Neural cell (in vitro differentiated cells): ENCODE measurements at regions not wholly inside any gene's neighbourhood (a gene's known extent, or its start where the extent isn't known, plus 50 kb on each side); places are given as distances from the start of the nearest gene placed in this dataset.
"Not testable (repeated sequence)": the region's sequence is repeated elsewhere in the genome, so short reads cannot be mapped to it uniquely, and the experiment has no call there.

Experiments
- H2AFZ ChIP-seq: fragments of 200-600, 300-800 bp; sonication (generic), shearing (Covaris generic); 2 replicates; pipeline ENCODE4 v1.6.0; 2014; ENCODE audit warnings: low read depth, mild to moderate bottlenecking, antibody characterized with exemption, low read length, moderate library complexity
- H3F3A ChIP-seq: fragments of 200-600 bp; shearing (Covaris generic); 2 replicates; pipeline ENCODE4 v1.6.1; 2016; ENCODE audit warnings: mild to moderate bottlenecking, moderate library complexity, mixed read lengths, antibody characterized with exemption, low read length; ENCODE audit not compliant: insufficient read depth, poor library complexity, severe bottlenecking
- H3K27ac ChIP-seq: fragments of 200-600, 300-800 bp; sonication (generic), shearing (Covaris generic); 2 replicates; pipeline ENCODE4 v1.5.1; 2014; ENCODE audit warnings: mild to moderate bottlenecking, low read length, moderate library complexity
- H3K27me3 ChIP-seq: fragments of 300-800, 200-600 bp; sonication (generic), shearing (Covaris generic); 2 replicates; pipeline ENCODE4 v1.6.0; 2014; ENCODE audit warnings: mild to moderate bottlenecking, low read depth, low read length, moderate library complexity; ENCODE audit not compliant: insufficient read depth
- H3K36me3 ChIP-seq: fragments of 300-800, 200-600 bp; sonication (generic), shearing (Covaris generic); 2 replicates; pipeline ENCODE4 v1.5.1; 2014; ENCODE audit warnings: mild to moderate bottlenecking, antibody characterized with exemption, low read length, moderate library complexity; ENCODE audit not compliant: insufficient read depth
- H3K4me2 ChIP-seq: fragments of 300-800, 200-600 bp; sonication (generic), shearing (Covaris generic); 2 replicates; pipeline ENCODE4 v1.6.0; 2014; ENCODE audit warnings: mild to moderate bottlenecking, low read length
- H3K4me3 ChIP-seq: fragments of 300-800, 200-600 bp; sonication (generic), shearing (Covaris generic); 2 replicates; pipeline ENCODE4 v1.5.1; 2014; ENCODE audit warnings: mild to moderate bottlenecking, low read length, moderate library complexity
- H3K79me2 ChIP-seq: fragments of 200-600 bp; shearing (Covaris generic); replicated peaks from 2 replicates; pipeline ENCODE4 v1.6.0; 2014; ENCODE audit warnings: mild to moderate bottlenecking, low read length, moderate library complexity; ENCODE audit not compliant: insufficient read depth
- H3K9ac ChIP-seq: fragments of 300-800, 200-600 bp; sonication (generic), shearing (Covaris generic); 2 replicates; pipeline ENCODE4 v1.6.1; 2016; ENCODE audit warnings: mild to moderate bottlenecking, low read length, mixed read lengths
- H3K9me2 ChIP-seq: fragments of 200-600 bp; shearing (Covaris generic); 2 replicates; pipeline ENCODE4 v1.6.1; 2016; ENCODE audit warnings: mild to moderate bottlenecking, low read length, mixed read lengths; ENCODE audit not compliant: insufficient read depth
- H3K9me3 ChIP-seq: fragments of 200-600, 300-800 bp; sonication (generic), shearing (Covaris generic); 2 replicates; pipeline ENCODE4 v1.6.1; 2016; ENCODE audit warnings: mild to moderate bottlenecking, mixed run types, low read length, moderate library complexity, mixed read lengths
- H4K20me1 ChIP-seq: fragments of 200-600 bp; shearing (Covaris generic); 2 replicates; pipeline ENCODE4 v1.6.1; 2016; ENCODE audit warnings: mild to moderate bottlenecking, mixed run types; ENCODE audit not compliant: insufficient read depth
- EP300 ChIP-seq: fragments of 450-650 bp; conservative IDR thresholded peaks from 2 replicates; pipeline ENCODE4 v1.6.1; 2014; ENCODE audit warnings: antibody characterized with exemption, mild to moderate bottlenecking, moderate library complexity; ENCODE audit not compliant: poor library complexity, severe bottlenecking
- EZH2 ChIP-seq: fragments of 200-600, 300-800 bp; shearing (Covaris generic), sonication (generic); IDR thresholded peaks from 2 replicates; pipeline ENCODE4 v1.6.1; 2014; ENCODE audit warnings: antibody characterized with exemption, low read length, borderline replicate concordance, mild to moderate bottlenecking; ENCODE audit not compliant: insufficient read depth, poor library complexity, severe bottlenecking
- MXI1 ChIP-seq: fragments of 450-650 bp; conservative IDR thresholded peaks from 2 replicates; pipeline ENCODE4 v1.6.1; 2014; ENCODE audit warnings: antibody characterized with exemption, mild to moderate bottlenecking; ENCODE audit not compliant: poor library complexity, severe bottlenecking
- POLR2AphosphoS5 ChIP-seq: IDR thresholded peaks from 2 replicates; pipeline ENCODE4 v1.6.1; 2012
- RAD21 ChIP-seq: fragments of 450-650 bp; conservative IDR thresholded peaks from 2 replicates; pipeline ENCODE4 v1.6.1; 2014; ENCODE audit warnings: antibody characterized with exemption, mild to moderate bottlenecking, moderate library complexity
- SMC3 ChIP-seq: fragments of 450-650 bp; conservative IDR thresholded peaks from 2 replicates; pipeline ENCODE4 v1.6.1; 2014; ENCODE audit warnings: antibody characterized with exemption, mild to moderate bottlenecking, moderate library complexity; ENCODE audit not compliant: poor library complexity
- TAF1 ChIP-seq: IDR thresholded peaks from 2 replicates; pipeline ENCODE4 v1.6.1; 2012; ENCODE audit warnings: low read depth
- TF ChIP-seq, protein P1 (sequence below): fragments of 450-650 bp; IDR thresholded peaks from 2 replicates; pipeline ENCODE4 v1.5.1; 2014; ENCODE audit warnings: antibody characterized with exemption, mild to moderate bottlenecking, moderate library complexity; ENCODE audit not compliant: poor library complexity, severe bottlenecking
- TF ChIP-seq, protein P2 (sequence below): IDR thresholded peaks from 2 replicates; pipeline ENCODE4 v1.6.1; 2012; ENCODE audit warnings: borderline replicate concordance

DNA sequence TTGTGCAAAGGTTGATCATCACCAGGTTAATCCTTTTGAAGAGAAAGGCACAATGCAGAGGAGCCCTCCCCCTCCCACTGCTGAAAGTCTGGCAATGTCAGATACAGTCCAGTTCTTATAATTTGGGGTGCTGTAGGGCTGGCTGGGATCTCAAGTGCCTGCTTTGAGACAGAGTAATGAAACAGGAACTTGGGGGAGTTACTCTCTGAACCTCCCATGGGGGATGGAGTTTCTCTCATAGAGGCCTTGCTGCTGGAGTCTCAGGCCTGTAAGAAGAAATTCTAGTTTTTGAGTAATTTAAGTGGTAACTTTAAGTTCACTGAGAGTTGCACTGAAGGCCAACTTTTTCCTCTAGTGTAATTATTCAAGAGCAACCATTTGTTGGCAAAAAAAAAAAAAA lies 410.5 kb downstream of the KCNRG start:
- H3K79me2 ChIP-seq = no peaks in the 10 kb centered on the region
- H2AFZ ChIP-seq = no peak overlapping the region
- H3K9ac ChIP-seq = no peak overlapping the region
- H3K27me3 ChIP-seq = no peaks in the 10 kb centered on the region
- H3K27ac ChIP-seq = no peak overlapping the region
- no peaks in the 10 kb centered on the region for H3F3A ChIP-seq
- TF ChIP-seq MXI1 (no peak), POLR2AphosphoS5 (no peak), TAF1 (no peak), RAD21 (no peak), EZH2 (no peak), EP300 (no peak), SMC3 (no peak)
- TF ChIP-seq, protein P1, sequence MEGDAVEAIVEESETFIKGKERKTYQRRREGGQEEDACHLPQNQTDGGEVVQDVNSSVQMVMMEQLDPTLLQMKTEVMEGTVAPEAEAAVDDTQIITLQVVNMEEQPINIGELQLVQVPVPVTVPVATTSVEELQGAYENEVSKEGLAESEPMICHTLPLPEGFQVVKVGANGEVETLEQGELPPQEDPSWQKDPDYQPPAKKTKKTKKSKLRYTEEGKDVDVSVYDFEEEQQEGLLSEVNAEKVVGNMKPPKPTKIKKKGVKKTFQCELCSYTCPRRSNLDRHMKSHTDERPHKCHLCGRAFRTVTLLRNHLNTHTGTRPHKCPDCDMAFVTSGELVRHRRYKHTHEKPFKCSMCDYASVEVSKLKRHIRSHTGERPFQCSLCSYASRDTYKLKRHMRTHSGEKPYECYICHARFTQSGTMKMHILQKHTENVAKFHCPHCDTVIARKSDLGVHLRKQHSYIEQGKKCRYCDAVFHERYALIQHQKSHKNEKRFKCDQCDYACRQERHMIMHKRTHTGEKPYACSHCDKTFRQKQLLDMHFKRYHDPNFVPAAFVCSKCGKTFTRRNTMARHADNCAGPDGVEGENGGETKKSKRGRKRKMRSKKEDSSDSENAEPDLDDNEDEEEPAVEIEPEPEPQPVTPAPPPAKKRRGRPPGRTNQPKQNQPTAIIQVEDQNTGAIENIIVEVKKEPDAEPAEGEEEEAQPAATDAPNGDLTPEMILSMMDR = no peak
- TF ChIP-seq, protein P2, sequence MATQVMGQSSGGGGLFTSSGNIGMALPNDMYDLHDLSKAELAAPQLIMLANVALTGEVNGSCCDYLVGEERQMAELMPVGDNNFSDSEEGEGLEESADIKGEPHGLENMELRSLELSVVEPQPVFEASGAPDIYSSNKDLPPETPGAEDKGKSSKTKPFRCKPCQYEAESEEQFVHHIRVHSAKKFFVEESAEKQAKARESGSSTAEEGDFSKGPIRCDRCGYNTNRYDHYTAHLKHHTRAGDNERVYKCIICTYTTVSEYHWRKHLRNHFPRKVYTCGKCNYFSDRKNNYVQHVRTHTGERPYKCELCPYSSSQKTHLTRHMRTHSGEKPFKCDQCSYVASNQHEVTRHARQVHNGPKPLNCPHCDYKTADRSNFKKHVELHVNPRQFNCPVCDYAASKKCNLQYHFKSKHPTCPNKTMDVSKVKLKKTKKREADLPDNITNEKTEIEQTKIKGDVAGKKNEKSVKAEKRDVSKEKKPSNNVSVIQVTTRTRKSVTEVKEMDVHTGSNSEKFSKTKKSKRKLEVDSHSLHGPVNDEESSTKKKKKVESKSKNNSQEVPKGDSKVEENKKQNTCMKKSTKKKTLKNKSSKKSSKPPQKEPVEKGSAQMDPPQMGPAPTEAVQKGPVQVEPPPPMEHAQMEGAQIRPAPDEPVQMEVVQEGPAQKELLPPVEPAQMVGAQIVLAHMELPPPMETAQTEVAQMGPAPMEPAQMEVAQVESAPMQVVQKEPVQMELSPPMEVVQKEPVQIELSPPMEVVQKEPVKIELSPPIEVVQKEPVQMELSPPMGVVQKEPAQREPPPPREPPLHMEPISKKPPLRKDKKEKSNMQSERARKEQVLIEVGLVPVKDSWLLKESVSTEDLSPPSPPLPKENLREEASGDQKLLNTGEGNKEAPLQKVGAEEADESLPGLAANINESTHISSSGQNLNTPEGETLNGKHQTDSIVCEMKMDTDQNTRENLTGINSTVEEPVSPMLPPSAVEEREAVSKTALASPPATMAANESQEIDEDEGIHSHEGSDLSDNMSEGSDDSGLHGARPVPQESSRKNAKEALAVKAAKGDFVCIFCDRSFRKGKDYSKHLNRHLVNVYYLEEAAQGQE = no peak
- H3K4me3 ChIP-seq = no peak overlapping the region
- no peaks in the 10 kb centered on the region for H3K9me2 ChIP-seq
- no peak overlapping the region for H3K4me2 ChIP-seq
- H4K20me1 ChIP-seq = no peaks in the 10 kb centered on the region
- H3K36me3 ChIP-seq = no peaks in the 10 kb centered on the region
- H3K9me3 ChIP-seq = no peaks in the 10 kb centered on the region

DNA sequence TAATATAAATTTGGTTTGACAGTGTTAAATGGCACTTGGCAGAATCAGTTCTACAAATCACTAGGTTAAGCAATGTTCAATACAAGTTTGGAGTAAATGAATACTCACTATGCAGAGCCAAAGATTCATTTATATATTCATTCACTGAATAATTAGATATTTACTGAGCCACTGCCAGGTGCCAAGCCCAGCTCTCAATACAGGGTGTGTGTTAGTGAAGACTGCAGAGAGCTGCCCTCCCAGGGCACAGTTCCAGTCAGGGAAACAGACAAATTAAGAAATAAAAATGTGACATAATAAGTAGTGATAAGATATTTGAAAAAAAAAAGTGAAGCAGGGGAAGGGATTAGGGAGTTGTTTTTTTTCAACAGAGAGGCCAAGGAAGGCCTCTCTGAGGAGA lies 411.7 kb downstream of the KCNRG start:
- Histone ChIP-seq H3K27me3 (no peaks in the 10 kb centered on the region), H2AFZ (no peak overlapping the region), H3K79me2 (no peaks in the 10 kb centered on the region), H3K9me3 (no peaks in the 10 kb centered on the region), H3K9ac (no peak overlapping the region), H4K20me1 (no peaks in the 10 kb centered on the region), H3K36me3 (no peaks in the 10 kb centered on the region), H3K9me2 (no peaks in the 10 kb centered on the region), H3F3A (no peaks in the 10 kb centered on the region), H3K27ac (no peak overlapping the region), H3K4me2 (no peak overlapping the region), H3K4me3 (no peak overlapping the region)
- TF ChIP-seq MXI1 = no peak
- no peak for TF ChIP-seq TAF1
- TF ChIP-seq, protein P2 = no peak
- TF ChIP-seq POLR2AphosphoS5 = no peak
- TF ChIP-seq SMC3 = no peak

DNA sequence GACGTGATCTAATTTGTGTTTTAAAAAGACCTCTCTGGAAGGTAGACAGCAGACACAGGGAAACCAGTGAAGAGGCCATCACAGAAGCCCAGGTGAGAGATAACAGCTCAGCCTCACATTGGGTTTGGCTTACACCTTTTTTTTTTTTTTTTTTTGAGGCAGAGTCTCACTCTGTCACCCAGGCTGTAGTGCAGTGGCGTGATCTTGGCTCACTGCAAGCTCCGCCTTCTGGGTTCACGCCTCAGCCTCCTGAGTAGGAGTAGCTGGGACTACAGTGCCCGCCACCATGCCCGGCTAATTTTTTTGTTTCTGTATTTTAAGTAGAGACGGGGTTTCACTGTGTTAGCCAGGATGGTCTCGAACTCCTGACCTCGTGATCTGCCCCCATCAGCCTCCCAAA lies 412.3 kb downstream of the KCNRG start:
- H3K4me2 ChIP-seq, H3K9me2 ChIP-seq, H2AFZ ChIP-seq, H3K9ac ChIP-seq, H3K4me3 ChIP-seq, H4K20me1 ChIP-seq, H3K27ac ChIP-seq, H3F3A ChIP-seq, H3K79me2 ChIP-seq, H3K27me3 ChIP-seq, H3K36me3 ChIP-seq, H3K9me3 ChIP-seq: not testable (repeated sequence)
